Hippocampal formation (tissue), 2 donors: ENCODE measurements at regions not wholly inside any gene's neighbourhood (a gene's known extent, or its start where the extent isn't known, plus 50 kb on each side); places are given as distances from the start of the nearest gene placed in this dataset.
"Not testable (repeated sequence)": the region's sequence is repeated elsewhere in the genome, so short reads cannot be mapped to it uniquely, and the experiment has no call there.

Experiments
- DNase-seq, 2 donors: peaks; one replicate each; lab custom pipeline; 2025; lab: John Stamatoyannopoulos, UW

DNA sequence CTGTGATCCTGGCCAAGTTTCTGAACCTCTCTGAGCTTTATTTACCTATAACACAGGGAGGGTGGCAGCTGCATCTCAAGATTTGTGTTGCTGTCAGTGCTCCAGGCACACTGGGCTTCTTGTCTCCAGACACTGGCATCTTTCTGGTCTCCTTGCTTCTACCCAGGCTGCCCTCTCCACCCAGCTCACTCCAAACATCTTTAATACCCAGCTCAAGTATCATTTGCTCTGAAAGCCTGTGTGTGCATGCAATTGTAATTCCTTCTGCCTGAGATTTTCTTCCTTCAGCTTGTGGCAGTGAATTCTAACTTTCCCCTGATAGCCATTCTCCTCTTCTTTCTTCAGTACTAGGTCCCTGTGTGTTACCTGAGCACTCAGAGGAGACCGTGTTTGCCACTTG is 50.7 kb upstream of the USP7 start:
- DNase-seq = no peak

- no peak for DNase-seq
Observed at GRCh38 chr16:9015489-9015888, 51.8 kb upstream of the USP7 start.

- DNase-seq = not testable (repeated sequence)
Observed at GRCh38 chr16:9016005-9016404, 52.3 kb upstream of the USP7 start.

DNA sequence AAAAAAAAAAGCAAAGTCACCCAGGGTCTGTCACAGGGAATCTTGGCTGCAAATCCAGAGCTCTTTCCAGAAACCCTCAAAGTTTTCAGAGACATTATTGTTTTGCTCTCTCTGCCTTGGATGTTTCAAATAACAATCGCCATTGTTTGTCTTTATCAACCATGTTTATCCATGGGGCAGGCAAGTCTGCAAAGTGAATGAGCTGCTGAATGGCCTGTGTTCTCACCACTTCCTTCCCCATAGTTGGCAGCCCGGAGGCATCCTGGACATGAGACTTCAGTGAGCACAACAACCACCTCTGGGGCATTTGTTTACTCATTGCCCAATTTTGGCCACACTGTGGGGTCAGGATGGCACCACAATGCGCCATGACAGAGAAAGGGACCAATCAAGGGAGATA is 53.1 kb upstream of the USP7 start:
- peak in 1 of 2 donors; percentile 74 for DNase-seq

DNA sequence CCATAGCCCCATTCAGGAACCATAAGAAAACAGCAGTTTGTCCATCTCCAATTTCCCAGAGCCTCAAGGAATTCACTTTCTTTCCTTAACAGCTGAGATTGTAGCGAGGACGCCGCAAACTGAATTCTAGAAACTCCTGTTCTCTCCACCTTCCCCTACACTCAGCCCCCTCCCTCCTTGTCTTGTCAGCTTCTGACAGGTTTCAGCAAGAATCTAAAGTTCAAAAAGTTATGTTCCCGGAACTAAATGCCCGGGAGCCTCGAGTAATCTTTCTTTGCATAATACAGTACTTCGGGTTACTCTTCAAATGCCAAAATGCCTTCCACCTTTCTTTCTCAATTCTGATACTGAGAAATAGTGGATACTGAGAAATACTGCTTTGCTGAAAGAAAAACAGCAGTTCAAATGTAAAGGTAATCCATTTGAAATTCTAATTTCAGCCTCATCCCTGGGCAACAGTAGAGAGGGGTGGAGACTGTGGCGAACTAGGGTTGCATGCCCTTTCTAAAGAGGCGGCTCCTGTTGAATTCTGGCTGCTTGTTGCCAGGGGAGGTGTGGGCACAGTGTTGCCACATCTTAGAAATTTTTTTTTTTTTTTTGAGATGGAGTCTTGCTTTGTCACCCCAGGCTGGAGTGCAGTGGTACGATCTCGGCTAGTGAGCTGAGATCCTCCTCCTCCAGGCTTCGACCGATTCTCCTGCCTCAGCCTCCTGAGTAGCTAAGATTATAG is 63.5 kb upstream of the USP7 start:
- no peak for DNase-seq

DNA sequence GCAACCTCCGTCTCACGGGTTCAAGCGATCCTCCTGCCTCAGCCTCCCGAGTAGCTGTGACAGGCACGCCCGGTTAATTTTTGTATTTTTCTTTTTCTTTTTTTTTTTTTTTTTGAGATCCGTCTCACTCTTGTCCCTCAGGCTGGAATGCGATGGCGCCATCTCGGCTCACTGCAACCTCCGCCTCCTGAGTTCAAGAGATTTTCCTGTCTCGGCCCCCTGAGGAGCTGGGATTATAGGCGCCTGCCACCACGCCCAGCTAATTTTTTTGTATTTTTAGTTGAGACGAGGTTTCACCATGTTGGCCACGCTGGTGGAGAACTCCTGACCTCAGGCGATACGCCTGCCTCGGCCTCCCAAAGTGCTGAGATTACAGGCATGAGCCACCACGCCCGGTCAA is 63.0 kb upstream of the HAPSTR1 start:
- not testable (repeated sequence) for DNase-seq

- DNase-seq = no peak
Observed at GRCh38 chr16:9031107-9031506, 60.3 kb upstream of the HAPSTR1 start.

DNA sequence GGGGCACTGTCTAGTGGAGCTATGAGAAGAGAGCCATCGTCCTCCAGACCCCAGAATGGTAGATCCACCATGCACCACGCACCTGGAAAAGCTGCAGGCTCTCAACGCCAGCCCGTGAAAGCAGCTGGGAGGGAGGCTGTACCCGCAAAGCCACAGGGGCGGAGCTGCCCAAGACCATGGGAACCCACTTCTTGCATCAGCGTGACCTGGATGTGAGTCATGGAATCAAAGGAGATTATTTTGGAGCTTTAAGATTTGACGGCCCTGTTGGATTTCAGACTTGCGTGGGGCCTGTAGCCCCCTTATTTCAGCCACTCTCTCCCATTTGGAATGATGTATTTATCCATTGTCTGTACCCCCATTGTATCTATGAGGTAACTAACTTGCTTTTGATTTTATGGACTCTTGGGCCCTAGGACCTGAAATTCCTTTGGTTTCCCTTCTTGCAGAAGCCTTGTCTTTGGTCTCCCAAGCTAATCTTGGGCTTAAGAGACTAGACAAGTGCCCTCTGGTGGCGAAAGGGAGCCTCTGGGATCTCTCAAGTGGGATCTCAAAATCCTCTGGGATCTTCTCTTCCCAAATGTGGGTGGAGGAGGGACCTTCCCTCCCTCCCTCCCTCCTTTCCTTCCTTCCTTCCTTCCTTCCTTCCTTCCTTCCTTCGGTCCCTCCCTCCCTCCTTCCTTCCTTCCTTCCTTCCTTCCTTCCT is 58.2 kb upstream of the HAPSTR1 start:
- no peak for DNase-seq

- DNase-seq = no peak
Observed at GRCh38 chr16:9034056-9034455, 57.4 kb upstream of the HAPSTR1 start.

- no peak for DNase-seq
Observed at GRCh38 chr16:9035996-9036395, 55.4 kb upstream of the HAPSTR1 start.

GRCh38 chr16:9039210-9039609 is 52.2 kb upstream of the HAPSTR1 start:
- DNase-seq = no peak

GRCh38 chr16:9040800-9041412 is 50.5 kb upstream of the HAPSTR1 start:
- no peak for DNase-seq
